Stomach (tissue), 8 donors: ENCODE measurements at regions not wholly inside any gene's neighbourhood (a gene's known extent, or its start where the extent isn't known, plus 50 kb on each side); places are given as distances from the start of the nearest gene placed in this dataset.

Experiments
- DNase-seq, 2 donors: peaks; one replicate each; pipeline versions ENCODE4 v3.0.0 to v3.0.0-alpha.2; 2013 to 2019
- H3K27ac ChIP-seq, 5 donors: fragments of 200-600 bp in 4 of 5; sonication (generic) in 4 of 5; one replicate each; pipeline ENCODE4 v1.5.1; 2013 to 2019; ENCODE audit warnings: mild to moderate bottlenecking in 1 of 5, moderate library complexity in 1 of 5
- H3K27me3 ChIP-seq, 3 donors: fragments of 200-600 bp; sonication (generic); one replicate each; pipeline ENCODE4 v1.5.1; 2017 to 2019; ENCODE audit warnings: mixed run types in 1 of 3
- H3K36me3 ChIP-seq, 4 donors: fragments of 200-600 bp; sonication (generic); 1 replicate in 3 of 4; 2 replicates in 1 of 4; pipeline ENCODE4 v1.5.1; 2016 to 2019
- H3K4me1 ChIP-seq, 4 donors: fragments of 200-600 bp; sonication (generic); one replicate each; pipeline ENCODE4 v1.5.1; 2016 to 2019
- H3K4me3 ChIP-seq, 4 donors: fragments of 200-600 bp; sonication (generic) in 3 of 4; one replicate each; pipeline ENCODE4 v1.5.1; 2016 to 2019; ENCODE audit warnings: mild to moderate bottlenecking in 1 of 4
- H3K9me3 ChIP-seq, 4 donors: fragments of 200-600 bp; sonication (generic); one replicate each; pipeline ENCODE4 v1.5.1; 2016 to 2019
- EP300 ChIP-seq: sonication (generic); formaldehyde crosslinking; IDR thresholded peaks from one replicate; pipeline ENCODE4 v1.6.1; 2017; ENCODE audit warnings: antibody characterized with exemption
- POLR2A ChIP-seq, 4 donors: fragments of 450-650 bp; IDR thresholded peaks; one replicate each; pipeline ENCODE4 v1.6.1; 2016; ENCODE audit warnings: antibody characterized with exemption in 4 of 4, control low read depth in 2 of 4, mild to moderate bottlenecking in 1 of 4, moderate library complexity in 1 of 4
- POLR2AphosphoS5 ChIP-seq, 3 donors: sonication (generic); formaldehyde crosslinking; IDR thresholded peaks; one replicate each; pipeline ENCODE4 v1.6.1; 2016; ENCODE audit warnings: antibody characterized with exemption in 3 of 3
- WGBS, 5 donors: extraction: QIAGEN DNeasy Blood & Tissue Kit in 3 of 5; methylation state at CpG; one replicate each; pipeline versions ENCODE4 v1.1.5 to v1.1.7; 2013 to 2018; 5-methylcytosine and 5-hydroxymethylcytosine counted together
- intact Hi-C: fragments of 100-400 bp; cut with DNase I; formaldehyde crosslinking; loops from one replicate; pipeline ENCODE4 v1.15.1; 2023; ENCODE audit warnings: low total_unique reads
- TF ChIP-seq, protein P1 (sequence below), 7 experiments: fragments of 450-650 bp in 4 of 7; fragments of 200-600 bp in 3 of 7; sonication (generic) in 3 of 7; IDR thresholded peaks; one replicate each; pipeline ENCODE4 v1.5.1; 2016 to 2019; ENCODE audit warnings: antibody characterized with exemption in 7 of 7, control low read depth in 2 of 7, mild to moderate bottlenecking in 1 of 7
- donor health status: healthy with polysubstance abuse.
- donor health status: Bipolar disorder and iron deficiency.
- donor health status: healthy.

- intact Hi-C loops = no loop called here
- TF ChIP-seq POLR2AphosphoS5 (IDR thresholded peaks at IDR 0.05) = no peak
- no peak for TF ChIP-seq EP300
- TF ChIP-seq, protein P1, sequence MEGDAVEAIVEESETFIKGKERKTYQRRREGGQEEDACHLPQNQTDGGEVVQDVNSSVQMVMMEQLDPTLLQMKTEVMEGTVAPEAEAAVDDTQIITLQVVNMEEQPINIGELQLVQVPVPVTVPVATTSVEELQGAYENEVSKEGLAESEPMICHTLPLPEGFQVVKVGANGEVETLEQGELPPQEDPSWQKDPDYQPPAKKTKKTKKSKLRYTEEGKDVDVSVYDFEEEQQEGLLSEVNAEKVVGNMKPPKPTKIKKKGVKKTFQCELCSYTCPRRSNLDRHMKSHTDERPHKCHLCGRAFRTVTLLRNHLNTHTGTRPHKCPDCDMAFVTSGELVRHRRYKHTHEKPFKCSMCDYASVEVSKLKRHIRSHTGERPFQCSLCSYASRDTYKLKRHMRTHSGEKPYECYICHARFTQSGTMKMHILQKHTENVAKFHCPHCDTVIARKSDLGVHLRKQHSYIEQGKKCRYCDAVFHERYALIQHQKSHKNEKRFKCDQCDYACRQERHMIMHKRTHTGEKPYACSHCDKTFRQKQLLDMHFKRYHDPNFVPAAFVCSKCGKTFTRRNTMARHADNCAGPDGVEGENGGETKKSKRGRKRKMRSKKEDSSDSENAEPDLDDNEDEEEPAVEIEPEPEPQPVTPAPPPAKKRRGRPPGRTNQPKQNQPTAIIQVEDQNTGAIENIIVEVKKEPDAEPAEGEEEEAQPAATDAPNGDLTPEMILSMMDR (IDR thresholded peaks at IDR 0.05) = no peak
- no peak for TF ChIP-seq POLR2A (IDR thresholded peaks at IDR 0.05)
- DNase-seq = no peak
- H3K4me3 ChIP-seq = no peak overlapping the region
- H3K4me1 ChIP-seq = no peaks in the 10 kb centered on the region
- no peaks in the 10 kb centered on the region for H3K9me3 ChIP-seq
- H3K27ac ChIP-seq = no peak overlapping the region
- H3K27me3 ChIP-seq = no peaks in the 10 kb centered on the region
- H3K36me3 ChIP-seq = no peaks in the 10 kb centered on the region
Observed at GRCh38 chr18:42281851-42282250, 326.8 kb downstream of the PIK3C3 start.

GRCh38 chr18:42287047-42287446, 332.0 kb downstream of the PIK3C3 start:
- DNase-seq = no peak
- no peaks in the 10 kb centered on the region for H3K27me3 ChIP-seq
- WGBS, 5 donors = 62 to 80% (median 74%) methylated on average over 1 of the region's 1 CpG
- no peaks in the 10 kb centered on the region for H3K36me3 ChIP-seq
- TF ChIP-seq POLR2A (IDR thresholded peaks at IDR 0.05) = no peak
- TF ChIP-seq POLR2AphosphoS5 (IDR thresholded peaks at IDR 0.05) = no peak
- TF ChIP-seq EP300 = no peak
- TF ChIP-seq, protein P1 (IDR thresholded peaks at IDR 0.05) = no peak
- no peaks in the 10 kb centered on the region for H3K9me3 ChIP-seq
- intact Hi-C loops = no loop called here
- H3K4me3 ChIP-seq = no peak overlapping the region
- H3K4me1 ChIP-seq = no peaks in the 10 kb centered on the region
- H3K27ac ChIP-seq = no peak overlapping the region

GRCh38 chr18:42288129-42288528, 333.1 kb downstream of the PIK3C3 start:
- TF ChIP-seq POLR2A (IDR thresholded peaks at IDR 0.05) = no peak
- no peak for TF ChIP-seq POLR2AphosphoS5 (IDR thresholded peaks at IDR 0.05)
- TF ChIP-seq, protein P1 (IDR thresholded peaks at IDR 0.05) = no peak
- Histone ChIP-seq H3K4me3 (no peak overlapping the region), H3K36me3 (no peaks in the 10 kb centered on the region), H3K27ac (no peak overlapping the region), H3K27me3 (no peaks in the 10 kb centered on the region), H3K9me3 (no peaks in the 10 kb centered on the region), H3K4me1 (no peaks in the 10 kb centered on the region)
- WGBS, 5 donors = 93 to 100% (median 97%) methylated on average over 1 of the region's 1 CpG
- intact Hi-C loops = no loop called here
- DNase-seq = no peak

DNA sequence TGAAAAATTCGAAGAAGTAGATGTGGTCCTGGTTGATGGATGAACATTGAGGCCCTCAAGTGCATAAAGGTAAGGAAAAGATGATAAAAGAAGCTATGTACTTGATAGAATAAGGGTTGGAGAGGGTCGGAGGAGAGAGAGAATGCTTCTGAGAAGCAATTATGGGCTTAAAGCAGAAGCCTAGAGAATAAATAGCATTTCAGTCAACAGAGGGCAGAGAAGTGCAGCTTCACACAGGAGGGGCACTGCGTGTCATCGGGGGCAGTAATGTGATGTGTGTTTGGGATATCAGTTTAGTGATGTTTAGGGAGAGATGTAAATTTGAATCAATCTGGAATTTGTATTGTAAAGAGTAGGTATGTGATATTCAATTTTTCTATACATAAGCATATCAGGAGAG, 334.5 kb downstream of the PIK3C3 start:
- Histone ChIP-seq H3K27ac (no peak overlapping the region), H3K4me1 (no peaks in the 10 kb centered on the region), H3K4me3 (no peak overlapping the region), H3K27me3 (no peaks in the 10 kb centered on the region), H3K36me3 (no peaks in the 10 kb centered on the region), H3K9me3 (no peaks in the 10 kb centered on the region)
- WGBS, 5 donors = 69 to 78% (median 75%) methylated on average over 4 of the region's 4 CpGs
- intact Hi-C loops = no loop called here
- TF ChIP-seq EP300 = no peak
- DNase-seq = no peak

- 69 to 76% (median 72%) methylated on average over 7 of the region's 7 CpGs for WGBS, 5 donors
- Histone ChIP-seq H3K27me3 (no peaks in the 10 kb centered on the region), H3K36me3 (no peaks in the 10 kb centered on the region), H3K4me1 (no peaks in the 10 kb centered on the region), H3K27ac (no peak overlapping the region), H3K9me3 (no peaks in the 10 kb centered on the region), H3K4me3 (no peak overlapping the region)
- intact Hi-C loops = no loop called here
- TF ChIP-seq EP300 (no peak), POLR2AphosphoS5 (IDR thresholded peaks at IDR 0.05) (no peak), POLR2A (IDR thresholded peaks at IDR 0.05) (no peak)
- TF ChIP-seq, protein P1 (IDR thresholded peaks at IDR 0.05) = no peak
- peak in 1 of 2 donors; percentile 12 for DNase-seq
Observed at GRCh38 chr18:42290318-42291307, 335.6 kb downstream of the PIK3C3 start.
